NCI-H1436 treated with DMSO at 0.1 percent for 48 hours (cell line): ENCODE measurements at regions not wholly inside any gene's neighbourhood (a gene's known extent, or its start where the extent isn't known, plus 50 kb on each side); places are given as distances from the start of the nearest gene placed in this dataset.
A peak's percentile ranks its signal among the peaks of the same experiment; 100 is the strongest.
"Not testable (repeated sequence)": the region's sequence is repeated elsewhere in the genome, so short reads cannot be mapped to it uniquely, and the experiment has no call there.

Experiments
- DNase-seq: peaks from one replicate; lab custom pipeline; 2025; lab: John Stamatoyannopoulos, UW

DNA sequence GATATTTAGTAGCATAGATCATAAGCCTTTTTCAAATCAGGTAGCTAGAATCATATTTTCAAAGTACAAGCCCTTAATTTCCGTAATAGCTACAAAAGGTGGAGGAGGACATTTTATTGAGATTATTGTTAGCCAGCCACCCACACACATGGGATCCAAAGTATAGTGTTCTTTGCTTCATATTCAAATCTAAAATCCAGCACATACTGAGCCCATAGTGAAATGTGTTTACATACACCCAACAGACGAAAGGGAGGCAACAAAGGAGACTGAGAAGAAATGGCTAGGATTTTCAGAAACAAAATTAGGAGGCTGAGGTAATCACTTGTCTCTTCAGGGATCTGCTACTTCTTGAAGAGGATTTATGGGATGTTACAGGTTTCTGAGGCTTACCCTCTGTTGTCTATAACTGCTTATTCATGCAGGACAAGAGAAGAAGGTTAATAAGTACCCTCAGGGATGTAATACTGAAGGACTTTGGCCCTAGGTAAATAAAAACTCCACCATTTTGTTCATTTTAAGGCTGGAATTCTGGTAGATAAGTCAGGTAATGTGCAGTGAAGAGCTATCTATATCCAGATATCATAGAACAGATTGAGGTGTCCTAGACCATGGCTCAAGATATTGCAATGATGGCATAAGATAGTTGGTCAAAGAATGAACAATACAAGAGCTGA is 182.1 kb downstream of the SPDYE17 start:
- not testable (repeated sequence) for DNase-seq

DNA sequence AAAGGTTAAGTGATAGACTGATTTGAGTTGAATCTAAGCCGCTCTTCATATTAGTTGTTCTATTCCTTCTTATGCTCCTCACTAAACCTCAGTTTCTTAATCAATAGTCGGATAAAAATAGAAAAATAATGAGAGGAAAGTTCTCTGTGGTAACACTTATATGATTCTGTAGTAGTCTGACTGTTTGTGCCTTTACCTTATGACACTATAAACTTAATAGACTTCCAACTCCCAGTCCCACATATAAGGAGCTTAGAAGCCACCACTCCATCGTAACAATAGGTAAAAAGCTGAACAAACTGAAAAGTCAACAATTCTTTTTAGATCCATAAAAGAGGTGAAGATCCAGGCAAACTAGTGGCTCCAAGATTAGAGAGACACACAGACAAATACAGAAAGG is 192.3 kb downstream of the SPDYE17 start:
- DNase-seq = not testable (repeated sequence)

DNA sequence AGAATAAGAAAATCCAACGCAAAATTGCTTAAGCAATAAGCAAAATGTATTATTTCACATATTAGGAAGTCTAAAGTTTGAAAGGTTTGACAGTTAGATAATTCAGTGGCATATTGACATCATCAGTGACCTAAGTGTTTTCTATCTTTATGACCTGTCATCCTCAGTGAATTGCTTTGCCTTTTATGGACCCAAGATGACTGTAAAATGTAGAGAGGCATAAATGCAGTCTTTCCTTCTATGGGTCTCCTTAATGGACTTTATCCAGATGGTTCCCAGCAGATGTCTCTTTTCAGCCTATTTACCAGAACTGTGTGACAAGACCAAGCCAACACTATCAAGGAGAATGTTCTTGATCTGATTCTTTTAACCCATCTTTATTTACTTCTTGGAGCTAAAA is 192.9 kb downstream of the SPDYE17 start:
- DNase-seq = not testable (repeated sequence)

DNA sequence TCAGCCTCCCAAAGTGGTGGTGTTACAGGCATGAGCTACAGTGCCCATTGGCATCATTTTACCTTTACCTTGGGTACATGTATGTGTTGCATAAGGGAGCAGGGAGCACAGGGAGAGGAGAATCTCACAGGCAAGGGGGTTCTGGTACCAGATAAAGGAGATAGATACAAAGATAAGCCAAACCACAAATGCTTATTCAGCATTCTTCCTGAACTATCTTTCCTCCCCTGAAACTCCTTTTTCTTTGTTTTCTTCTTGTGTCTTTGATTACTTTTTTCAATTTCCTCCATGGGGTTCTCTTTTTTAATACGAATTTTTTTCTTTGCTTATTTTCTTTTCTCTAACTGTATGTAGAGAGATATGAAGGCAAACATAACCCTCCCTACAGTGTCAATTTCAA is 193.8 kb downstream of the SPDYE17 start:
- DNase-seq = not testable (repeated sequence)

DNA sequence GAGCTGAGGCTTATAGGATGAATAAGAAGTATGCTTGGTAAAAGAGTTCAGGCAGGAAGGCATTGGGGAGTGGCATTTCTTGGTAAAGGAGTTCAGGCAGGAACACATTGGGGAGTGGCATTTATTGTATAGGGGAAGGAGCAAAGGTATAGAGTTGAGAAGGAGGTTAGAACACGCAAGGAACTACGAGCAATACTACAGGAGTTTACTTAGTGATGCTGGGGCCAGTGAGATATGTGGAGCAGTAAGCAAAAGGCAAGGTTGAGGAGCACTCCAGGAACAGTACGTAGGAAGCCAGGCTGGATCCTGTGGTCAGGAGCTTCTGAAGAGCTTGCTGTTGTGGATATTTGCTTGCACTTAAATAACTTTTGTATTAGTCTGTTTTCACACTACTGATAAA is 202.2 kb upstream of the POMZP3 start:
- not testable (repeated sequence) for DNase-seq

DNA sequence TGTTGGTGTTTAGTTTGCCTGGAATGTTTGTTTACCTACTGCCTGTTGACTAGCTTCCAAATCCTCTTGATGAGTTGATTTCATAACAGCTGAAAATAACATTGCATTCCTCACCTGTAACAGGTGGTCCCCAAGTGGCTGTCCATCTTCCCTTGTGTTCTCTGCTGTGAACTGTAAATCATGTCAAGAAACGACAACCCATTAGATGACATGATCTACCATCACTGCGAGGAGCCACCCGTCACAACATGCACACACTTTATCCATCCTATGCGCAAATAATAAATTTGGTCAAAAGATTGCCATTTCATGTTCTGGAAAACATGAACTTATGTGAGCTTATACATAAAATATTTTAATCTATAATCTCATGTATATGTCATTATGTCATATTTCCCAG is 199.1 kb upstream of the POMZP3 start:
- DNase-seq = not testable (repeated sequence)

DNA sequence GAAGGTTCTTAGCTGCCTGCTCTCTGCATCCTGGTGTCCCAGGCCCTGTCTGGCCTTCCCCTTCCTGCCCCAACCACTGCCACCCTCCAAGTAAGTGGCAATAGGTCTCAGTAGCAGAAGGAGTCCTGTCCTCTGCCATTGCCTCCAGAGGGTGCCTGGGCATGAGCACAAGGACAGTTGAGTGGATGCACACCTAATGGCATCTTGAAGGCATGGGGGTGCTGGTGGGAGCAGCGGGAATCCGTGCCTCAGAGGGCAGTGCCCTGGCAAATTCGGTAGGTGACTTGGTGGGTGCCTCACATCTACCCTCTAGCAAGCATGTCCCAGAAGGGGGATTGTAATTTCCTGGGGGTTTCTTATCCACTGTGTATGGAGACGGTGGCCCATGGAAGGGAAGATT is 182.8 kb upstream of the POMZP3 start:
- DNase-seq = not testable (repeated sequence)

DNA sequence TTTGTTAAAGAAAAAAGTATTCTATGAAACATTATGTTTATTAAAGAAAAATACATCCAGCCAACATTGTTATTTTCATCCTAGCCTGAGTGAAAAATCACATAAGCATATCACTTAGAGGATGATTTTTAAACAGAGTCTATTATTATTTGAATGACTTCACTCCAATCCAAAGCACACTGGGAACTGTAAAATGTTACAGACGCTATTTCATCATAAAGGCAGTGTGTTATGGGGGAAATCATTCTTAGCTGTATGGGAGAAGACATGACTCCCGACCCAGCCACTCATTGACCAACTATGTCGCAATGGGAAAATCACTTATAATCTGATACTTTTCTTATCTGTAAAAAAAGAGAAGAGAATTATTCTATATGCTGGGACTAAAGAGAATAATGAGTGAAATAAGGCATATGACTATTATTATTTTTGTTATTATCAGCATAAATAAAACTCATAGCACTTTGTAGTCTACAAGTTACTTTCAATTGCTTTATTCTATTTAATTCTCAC is 180.6 kb upstream of the POMZP3 start:
- not testable (repeated sequence) for DNase-seq

DNA sequence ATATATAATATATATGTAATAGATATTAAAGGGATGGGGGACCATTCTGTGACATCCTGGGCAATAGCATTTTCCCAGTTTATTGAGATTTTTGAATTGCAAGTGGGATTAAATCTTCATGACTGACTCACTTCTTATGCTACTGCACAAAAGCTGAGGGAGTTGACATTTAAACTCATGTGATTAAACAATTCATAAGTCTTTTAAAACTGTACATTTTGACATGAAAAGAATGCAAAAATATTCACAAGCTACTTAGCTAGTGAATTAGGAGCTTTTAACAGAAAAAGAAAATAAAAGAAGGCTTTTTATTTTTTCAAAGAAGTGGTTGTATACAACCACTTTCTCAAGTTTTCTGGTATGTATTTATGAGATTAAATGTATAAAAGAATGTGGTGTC is 179.4 kb upstream of the POMZP3 start:
- DNase-seq = not testable (repeated sequence)

DNA sequence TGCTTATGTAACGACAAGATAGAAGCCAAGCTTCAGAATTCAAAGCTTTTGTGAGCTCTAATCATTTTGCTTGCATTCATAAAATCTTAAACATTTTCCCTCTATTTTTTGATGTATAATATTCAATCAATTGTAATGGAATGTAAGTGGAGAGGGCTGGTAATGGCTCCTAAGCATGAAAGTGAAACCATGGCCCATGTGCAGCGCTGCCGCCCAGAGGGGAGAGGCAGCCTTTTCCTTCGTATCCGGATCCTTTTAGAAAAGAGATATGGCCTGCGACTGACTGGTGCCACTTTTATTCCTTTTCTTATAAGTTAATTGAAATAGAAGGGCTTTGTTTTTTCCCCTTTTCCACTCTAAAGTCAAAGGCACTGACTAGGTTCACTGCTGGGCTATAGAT is 178.9 kb upstream of the POMZP3 start:
- DNase-seq = not testable (repeated sequence)

DNA sequence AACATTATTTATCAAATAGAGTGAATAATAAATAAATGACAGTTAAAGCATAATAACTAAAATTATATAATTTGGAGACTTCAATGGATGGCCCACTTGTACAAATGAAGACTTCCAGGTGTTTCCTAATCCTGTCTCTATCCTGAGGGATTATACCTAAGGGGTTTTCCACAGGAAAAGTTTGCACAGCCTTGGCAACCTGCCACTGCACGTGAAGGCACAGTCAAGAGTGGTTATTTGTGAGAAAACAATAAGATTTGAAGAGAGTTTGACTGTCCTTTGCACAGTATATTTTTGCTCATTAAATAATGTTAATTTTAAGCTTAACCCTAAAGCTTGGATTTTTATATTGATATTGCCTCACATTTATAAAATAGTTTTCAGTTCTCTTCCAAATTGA is 178.2 kb upstream of the POMZP3 start:
- DNase-seq = not testable (repeated sequence)

DNA sequence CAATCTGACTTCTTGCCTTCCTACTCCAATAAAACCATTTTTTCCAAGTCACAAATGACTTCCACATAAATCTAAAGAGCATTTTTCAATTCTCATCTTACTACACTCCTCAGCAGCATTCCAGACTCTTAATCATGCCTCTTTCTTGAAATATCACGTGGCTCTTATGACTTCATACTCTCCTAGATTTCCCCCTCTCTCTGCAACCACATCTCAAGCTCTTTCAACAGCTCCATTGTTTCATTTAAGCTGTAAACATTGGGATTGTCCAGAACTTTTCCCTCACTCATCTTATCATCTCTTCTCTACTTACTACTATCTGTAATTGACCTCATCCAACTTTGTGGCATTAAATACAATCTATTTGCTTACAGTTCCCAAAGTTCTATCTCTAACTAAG is 170.6 kb upstream of the POMZP3 start:
- DNase-seq = not testable (repeated sequence)

DNA sequence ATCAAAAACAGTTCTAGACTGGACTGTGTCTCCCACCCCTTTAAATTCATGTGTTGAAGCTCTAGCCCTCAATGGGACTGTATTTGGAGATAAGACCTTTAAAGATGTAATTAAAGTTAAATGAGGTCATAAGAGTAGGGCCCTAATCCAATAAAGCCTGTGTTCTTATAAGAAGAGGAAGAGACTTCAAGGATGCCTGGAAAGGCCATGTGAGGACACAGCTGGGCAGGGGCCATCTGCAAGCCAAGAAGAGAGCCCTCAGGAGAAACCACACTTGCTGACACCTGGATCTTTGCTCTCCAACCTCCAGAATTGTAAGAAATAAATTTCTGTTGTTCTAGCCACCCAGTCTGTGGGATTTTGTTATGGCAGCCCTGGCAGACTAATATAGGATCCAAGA is 153.6 kb upstream of the POMZP3 start:
- not testable (repeated sequence) for DNase-seq

DNA sequence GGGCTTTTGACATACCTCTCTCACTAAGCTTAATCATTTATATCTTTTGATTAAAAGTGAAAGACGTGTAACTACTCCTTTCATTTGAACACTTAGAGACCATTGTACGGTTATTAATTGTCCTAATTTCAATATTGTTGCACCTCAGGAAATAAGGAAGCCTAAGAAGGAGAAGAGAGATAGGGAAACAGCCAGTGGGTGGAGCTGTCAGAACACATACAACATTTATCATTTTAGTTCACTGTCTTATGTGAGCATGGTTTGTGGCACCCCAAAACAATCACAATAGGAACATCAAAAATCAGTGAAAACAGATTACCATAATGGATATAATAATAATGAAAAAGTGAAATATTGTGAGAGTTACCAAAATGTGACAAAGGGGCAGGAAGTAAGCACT is 147.2 kb upstream of the POMZP3 start:
- DNase-seq = not testable (repeated sequence)

DNA sequence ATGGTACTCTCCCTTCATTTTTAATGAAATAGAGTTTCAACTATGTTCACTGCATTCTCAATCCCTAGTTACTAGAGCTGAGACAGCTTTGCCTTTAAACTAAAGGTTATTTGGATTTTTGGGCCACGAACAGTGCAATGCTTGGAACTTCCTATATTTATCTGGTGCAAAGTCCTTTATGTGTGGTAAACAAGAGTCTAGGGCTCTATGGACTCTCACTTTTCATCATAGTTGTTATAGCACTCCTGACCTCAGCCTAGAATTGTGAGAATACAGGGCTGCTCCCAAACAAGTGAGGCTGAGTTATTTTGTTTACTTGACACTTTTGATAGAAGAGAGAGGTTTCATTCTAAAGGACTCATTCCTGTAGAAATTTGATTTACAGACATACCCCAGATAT is 144.9 kb upstream of the POMZP3 start:
- DNase-seq = not testable (repeated sequence)

DNA sequence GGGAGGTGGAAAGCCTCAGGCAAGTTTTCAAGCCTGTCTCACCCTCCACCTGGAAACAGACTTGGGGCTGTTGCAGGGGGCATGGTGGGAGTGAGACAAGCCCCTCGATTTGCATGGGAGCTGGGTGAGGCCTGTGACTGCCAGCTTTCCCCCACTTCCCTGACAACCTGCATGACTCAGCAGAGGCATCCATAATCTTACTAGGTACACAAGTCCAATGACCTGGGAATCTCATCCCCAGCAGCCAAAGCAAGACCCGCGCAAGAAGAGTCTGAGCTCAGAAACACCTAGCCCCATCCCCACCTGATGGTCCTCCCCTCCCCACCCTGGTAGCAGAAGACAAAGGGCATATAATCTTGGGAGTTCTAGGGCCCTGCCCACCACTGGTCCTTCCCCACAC is 136.9 kb upstream of the POMZP3 start:
- DNase-seq = not testable (repeated sequence)

DNA sequence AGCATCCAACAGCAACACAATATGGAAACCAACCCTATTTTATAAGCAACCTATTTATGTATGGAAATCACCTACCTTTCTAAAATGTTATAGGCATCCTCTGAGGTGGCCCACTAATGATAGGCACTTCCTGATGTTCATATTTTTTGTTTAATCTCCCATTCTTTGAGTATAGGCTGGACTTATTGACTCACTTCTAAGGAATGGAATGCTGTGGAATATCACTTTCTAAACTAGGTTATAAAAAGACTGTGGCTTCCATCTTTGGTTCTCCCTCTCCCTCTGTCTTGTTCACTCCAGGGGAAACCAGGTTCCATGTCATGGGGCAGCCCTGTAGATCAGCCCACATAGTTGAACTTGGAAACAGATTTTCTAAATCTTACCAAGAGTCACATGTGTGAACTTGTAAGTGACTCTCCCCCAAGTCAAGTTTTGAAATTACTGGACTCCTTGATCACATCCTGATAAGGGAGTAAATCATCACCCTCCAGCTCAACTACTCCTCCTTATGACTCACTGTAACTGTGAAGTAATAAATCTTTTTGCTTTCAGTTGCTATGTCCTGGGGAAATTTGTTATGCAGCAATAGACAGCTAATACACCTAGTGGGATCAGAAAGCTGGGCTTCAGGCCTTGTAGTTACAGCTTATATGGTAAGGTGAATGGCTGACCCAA is 133.6 kb upstream of the POMZP3 start:
- not testable (repeated sequence) for DNase-seq

DNA sequence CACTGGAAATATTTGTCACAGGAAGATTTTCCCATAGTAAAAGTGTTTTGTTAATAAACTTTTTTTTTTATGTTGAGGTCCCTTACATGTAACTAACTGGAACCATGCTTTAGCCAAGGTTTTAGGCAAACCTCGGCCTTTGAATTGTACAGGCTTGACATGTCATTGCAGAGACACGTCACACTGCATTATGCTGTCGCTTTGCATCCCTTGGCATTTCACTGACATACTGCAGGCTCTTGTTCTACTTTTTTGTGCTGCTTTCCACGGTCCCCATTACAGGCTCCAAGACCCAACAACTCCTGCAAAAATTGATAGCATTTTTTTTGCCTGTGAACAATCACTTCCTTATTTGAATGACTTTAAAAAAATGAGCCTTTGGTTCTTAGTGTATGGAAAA is 112.5 kb upstream of the POMZP3 start:
- DNase-seq = not testable (repeated sequence)

DNA sequence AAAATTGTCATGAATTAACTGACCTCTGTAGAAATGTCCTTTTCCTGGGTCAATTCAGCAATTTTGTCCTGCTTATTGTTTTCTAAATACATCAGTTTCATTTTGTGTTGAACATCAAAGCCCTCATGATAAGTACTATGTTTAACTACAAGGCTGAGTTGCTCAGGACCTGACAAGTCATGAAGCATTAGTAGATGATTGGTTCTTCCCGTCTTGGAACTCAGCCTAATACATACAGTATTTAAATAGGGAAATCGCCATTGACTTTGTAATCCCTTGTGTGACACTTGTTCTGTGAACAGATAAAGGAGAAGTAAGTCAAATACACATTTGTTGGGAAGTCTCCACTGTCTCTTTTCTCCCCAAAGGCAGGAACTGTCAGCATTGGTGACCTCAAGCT is 109.6 kb upstream of the POMZP3 start:
- peak; percentile 1 for DNase-seq

DNA sequence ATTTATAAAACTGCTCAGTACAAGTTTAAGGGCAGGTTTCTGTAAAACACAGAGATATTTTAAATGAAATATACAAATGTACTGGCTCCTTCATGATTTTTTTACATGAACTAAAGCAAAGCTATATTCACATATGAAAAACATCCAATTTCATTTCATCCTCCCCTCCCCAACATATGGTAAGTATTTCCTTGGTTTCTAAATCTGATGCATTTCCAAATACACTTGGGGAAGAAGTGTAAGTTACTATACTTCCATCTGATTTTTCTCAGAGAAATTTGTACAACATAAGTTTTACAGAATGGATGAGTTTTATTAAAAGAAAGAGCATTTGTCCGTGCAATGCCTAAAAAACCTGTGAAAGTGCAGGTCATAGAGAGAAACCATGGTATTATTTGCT is 109.0 kb upstream of the POMZP3 start:
- not testable (repeated sequence) for DNase-seq

DNA sequence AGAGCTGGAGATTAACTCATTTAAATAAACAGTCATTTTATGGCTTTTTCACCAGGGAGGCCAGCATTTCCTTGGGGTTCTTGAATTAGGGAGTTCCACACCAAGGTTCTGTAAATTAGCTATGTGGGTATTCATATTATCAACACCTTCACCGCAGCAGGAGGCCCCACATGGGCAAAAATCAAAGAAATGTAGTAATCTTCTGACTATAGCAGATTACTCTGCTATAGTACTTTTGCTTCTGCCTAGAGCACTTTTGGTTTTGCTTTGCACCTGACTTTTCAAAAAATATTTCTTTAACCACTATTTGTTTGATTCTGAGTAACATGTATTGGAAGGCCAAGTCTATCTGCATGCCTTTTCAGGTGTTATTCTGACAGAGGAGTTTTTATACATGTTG is 108.6 kb upstream of the POMZP3 start:
- not testable (repeated sequence) for DNase-seq

DNA sequence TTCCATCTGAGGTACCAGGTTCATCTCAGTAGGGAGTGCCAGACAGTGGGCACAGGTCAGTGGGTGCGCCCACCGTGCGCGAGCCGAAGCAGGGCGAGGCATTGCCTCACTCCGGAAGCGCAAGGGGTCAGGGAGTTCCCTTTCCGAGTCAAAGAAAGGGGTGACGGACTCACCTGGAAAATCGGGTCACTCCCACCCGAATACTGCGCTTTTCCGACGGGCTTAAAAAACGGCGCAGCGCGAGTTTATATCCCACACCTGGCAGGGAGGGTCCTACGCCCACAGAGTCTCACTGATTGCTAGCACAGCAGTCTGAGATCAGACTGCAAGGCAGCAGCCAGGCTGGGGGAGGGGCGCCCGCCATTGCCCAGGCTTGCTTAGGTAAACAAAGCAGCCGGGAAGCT is 101.5 kb upstream of the POMZP3 start:
- not testable (repeated sequence) for DNase-seq

DNA sequence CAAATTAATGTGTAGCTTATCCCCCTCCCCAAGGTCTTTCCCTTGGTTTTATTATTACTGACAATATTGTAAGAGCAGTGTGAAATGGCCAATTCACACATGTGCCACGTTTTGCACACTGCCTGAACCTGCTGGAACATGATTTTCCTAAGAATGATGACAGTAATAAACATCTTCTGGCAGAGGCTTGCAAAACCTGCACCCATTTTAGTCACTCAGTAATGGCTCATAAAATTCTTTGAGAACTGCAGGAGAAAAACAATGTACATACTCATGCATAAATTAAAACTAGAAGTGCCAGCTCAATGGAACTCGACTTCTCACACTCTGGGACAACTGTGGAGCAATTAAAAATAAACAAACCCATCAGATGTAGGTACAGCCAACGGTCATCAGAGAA is 96.8 kb upstream of the POMZP3 start:
- not testable (repeated sequence) for DNase-seq
